ENCODE measurements at regions not wholly inside any gene's neighbourhood (a gene's known extent, or its start where the extent isn't known, plus 50 kb on each side); places are given as distances from the start of the nearest gene placed in this dataset.

DNA sequence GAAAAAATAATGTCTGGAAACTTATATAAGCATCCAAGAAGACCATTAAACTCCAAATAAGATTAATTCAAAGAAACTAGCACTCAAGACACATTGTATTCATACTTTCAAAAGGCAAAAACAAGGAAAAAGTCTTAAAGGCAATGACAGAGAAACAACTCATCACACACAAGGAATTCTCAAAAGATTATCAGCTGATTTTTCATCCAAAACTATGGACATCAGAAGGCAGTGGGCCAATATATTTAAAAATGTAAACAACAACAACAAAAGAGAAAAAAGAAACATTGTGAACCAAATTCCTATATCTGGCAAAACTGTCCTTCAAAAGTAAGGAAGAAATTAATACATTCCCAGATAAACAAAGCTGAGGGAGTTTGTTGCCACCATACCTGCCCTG, 711.4 kb upstream of the GALNTL6 start:
- H3K27me3 ChIP-seq (ENCODE audit: control insufficient read depth, insufficient read depth, low read length): no peaks in the 10 kb centered on the region
- FAIRE-seq (no peak), DNase-seq (ENCODE audit: low read depth) (no peak)
- TF ChIP-seq, protein P1, sequence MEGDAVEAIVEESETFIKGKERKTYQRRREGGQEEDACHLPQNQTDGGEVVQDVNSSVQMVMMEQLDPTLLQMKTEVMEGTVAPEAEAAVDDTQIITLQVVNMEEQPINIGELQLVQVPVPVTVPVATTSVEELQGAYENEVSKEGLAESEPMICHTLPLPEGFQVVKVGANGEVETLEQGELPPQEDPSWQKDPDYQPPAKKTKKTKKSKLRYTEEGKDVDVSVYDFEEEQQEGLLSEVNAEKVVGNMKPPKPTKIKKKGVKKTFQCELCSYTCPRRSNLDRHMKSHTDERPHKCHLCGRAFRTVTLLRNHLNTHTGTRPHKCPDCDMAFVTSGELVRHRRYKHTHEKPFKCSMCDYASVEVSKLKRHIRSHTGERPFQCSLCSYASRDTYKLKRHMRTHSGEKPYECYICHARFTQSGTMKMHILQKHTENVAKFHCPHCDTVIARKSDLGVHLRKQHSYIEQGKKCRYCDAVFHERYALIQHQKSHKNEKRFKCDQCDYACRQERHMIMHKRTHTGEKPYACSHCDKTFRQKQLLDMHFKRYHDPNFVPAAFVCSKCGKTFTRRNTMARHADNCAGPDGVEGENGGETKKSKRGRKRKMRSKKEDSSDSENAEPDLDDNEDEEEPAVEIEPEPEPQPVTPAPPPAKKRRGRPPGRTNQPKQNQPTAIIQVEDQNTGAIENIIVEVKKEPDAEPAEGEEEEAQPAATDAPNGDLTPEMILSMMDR (IDR thresholded peaks at IDR 0.05; ENCODE audit: insufficient read depth, low read length, severe bottlenecking): no peak
- no peak overlapping the region for H3K4me3 ChIP-seq (ENCODE audit: low read depth, low read length)
- H3K36me3 ChIP-seq (ENCODE audit: control insufficient read depth, insufficient read depth, low read length): no peaks in the 10 kb centered on the region

DNA sequence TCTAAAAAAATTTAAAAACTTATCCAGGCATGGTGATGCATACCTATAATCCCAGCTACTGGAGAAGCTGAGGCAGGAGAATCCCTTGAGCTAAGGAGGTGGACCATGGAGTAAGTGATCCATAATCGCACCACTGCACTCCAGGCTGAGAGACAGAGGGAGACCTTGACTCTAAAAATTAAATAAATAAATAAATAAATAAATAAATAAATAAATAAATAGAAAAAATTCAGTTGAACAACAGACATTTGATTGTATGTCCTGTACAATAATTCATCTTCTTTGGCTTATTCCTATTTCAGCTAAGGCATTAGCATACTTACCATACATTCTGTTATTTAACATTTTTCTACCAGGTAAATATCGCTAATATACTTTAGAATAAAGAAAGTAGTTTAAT, 726.1 kb upstream of the GALNTL6 start:
- Histone ChIP-seq H3K36me3 (ENCODE audit: control insufficient read depth, insufficient read depth, low read length) (no peaks in the 10 kb centered on the region), H3K4me3 (ENCODE audit: low read depth, low read length) (no peak overlapping the region), H3K27me3 (ENCODE audit: control insufficient read depth, insufficient read depth, low read length) (no peaks in the 10 kb centered on the region)
- DNase-seq (ENCODE audit: low read depth) (no peak), FAIRE-seq (no peak)
- TF ChIP-seq, protein P1 (IDR thresholded peaks at IDR 0.05; ENCODE audit: insufficient read depth, low read length, severe bottlenecking): no peak

DNA sequence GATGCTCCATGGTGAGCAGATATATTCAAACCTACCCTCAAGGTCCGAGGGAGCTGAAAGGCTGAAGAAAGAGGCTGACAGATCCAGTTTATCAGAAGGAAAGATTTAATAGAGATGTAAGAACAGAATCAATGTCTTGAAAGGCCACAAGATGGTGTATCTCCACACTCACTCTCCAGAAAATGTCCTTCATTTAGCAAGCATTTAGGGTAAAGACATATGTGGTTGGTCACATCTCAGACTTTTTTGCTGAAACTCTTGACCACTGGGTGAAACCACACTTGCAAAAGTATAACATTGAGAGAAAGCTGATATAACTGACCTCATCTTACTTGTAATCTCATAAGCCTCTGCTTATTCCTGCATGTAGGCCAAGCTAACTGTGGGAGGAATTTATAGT, 745.8 kb upstream of the GALNTL6 start:
- TF ChIP-seq, protein P1 (IDR thresholded peaks at IDR 0.05; ENCODE audit: insufficient read depth, low read length, severe bottlenecking): no peak
- no peaks in the 10 kb centered on the region for H3K27me3 ChIP-seq (ENCODE audit: control insufficient read depth, insufficient read depth, low read length)
- FAIRE-seq (no peak), DNase-seq (ENCODE audit: low read depth) (no peak)
- no peak overlapping the region for H3K4me3 ChIP-seq (ENCODE audit: low read depth, low read length)
- no peaks in the 10 kb centered on the region for H3K36me3 ChIP-seq (ENCODE audit: control insufficient read depth, insufficient read depth, low read length)

DNA sequence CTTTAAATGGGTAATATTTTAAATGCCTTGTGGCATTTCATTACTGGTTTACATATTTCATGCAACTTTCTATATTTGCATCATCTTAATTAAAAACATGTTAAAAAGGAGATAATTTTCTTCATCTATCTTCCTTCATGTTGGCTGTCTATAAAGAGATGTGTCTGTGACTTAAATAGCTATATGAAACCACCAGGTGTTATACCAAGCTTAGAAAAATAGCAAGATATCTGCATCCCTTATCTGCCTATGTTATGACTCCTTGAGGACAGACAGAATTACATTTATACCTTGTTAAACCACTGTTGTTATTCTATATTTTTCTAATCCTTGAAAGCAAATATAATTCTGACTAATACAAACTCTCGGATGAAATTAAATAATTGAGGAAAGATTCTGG, 763.8 kb upstream of the GALNTL6 start:
- FAIRE-seq (no peak), DNase-seq (ENCODE audit: low read depth) (no peak)
- Histone ChIP-seq H3K27me3 (ENCODE audit: control insufficient read depth, insufficient read depth, low read length) (no peaks in the 10 kb centered on the region), H3K4me3 (ENCODE audit: low read depth, low read length) (no peak overlapping the region), H3K36me3 (ENCODE audit: control insufficient read depth, insufficient read depth, low read length) (no peaks in the 10 kb centered on the region)
- TF ChIP-seq, protein P1 (IDR thresholded peaks at IDR 0.05; ENCODE audit: insufficient read depth, low read length, severe bottlenecking): no peak

DNA sequence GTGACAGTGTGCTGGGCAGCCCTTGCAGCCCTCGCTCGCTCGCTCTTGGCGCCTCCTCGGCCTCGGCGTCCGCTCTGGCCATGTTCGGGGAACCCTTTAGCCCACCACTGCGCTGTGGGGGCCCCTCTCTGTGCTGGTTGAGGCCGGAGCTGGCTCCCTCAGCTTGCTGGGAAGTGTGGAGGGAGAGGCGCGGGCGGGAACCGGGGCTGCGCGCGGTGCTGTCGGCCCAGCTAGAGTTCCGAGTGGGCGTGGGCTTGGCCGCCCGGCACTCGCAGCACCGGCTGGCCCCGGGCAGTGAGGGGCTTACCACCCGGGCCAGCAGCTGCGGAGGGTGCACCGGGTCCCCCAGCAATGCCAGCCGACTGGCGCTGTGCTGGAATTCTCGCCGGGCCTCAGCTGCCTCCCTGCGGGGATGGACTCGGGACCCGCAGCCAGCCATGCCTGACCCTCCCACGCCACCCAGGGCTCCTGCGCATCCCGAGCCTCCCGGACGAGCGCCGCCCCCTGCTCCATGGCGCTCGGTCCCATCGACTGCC, 770.1 kb upstream of the GALNTL6 start:
- TF ChIP-seq, protein P1 (IDR thresholded peaks at IDR 0.05; ENCODE audit: insufficient read depth, low read length, severe bottlenecking): no peak
- FAIRE-seq (no peak), DNase-seq (ENCODE audit: low read depth) (no peak)
- Histone ChIP-seq H3K27me3 (ENCODE audit: control insufficient read depth, insufficient read depth, low read length) (no peaks in the 10 kb centered on the region), H3K36me3 (ENCODE audit: control insufficient read depth, insufficient read depth, low read length) (no peaks in the 10 kb centered on the region), H3K4me3 (ENCODE audit: low read depth, low read length) (no peak overlapping the region)

DNA sequence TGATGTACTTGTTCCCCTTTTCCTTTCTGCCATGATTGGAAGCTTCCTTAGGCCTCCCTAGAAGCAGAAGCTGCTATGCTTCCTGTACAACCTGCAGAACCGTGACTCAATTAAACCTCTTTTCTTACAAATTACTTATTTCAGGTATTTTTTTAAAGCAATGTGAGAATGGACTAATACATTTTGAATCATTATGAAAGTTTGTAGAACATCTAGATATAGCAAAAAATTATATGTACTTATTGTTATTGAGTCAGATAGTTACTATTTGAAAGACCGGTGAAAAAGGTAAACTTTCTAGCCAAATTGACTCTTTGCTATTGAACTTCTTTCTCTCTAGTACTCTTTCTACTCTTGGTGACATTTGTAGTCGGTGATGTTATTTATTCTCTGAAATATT, 777.3 kb upstream of the GALNTL6 start:
- DNase-seq (ENCODE audit: low read depth) (no peak), FAIRE-seq (no peak)
- Histone ChIP-seq H3K4me3 (ENCODE audit: low read depth, low read length) (no peak overlapping the region), H3K36me3 (ENCODE audit: control insufficient read depth, insufficient read depth, low read length) (no peaks in the 10 kb centered on the region), H3K27me3 (ENCODE audit: control insufficient read depth, insufficient read depth, low read length) (no peaks in the 10 kb centered on the region)
- TF ChIP-seq, protein P1 (IDR thresholded peaks at IDR 0.05; ENCODE audit: insufficient read depth, low read length, severe bottlenecking): no peak

Data from bronchial epithelial cell (primary cell).